Testis (tissue), 2 donors: ENCODE measurements at regions not wholly inside any gene's neighbourhood (a gene's known extent, or its start where the extent isn't known, plus 50 kb on each side); places are given as distances from the start of the nearest gene placed in this dataset.
"Not testable (repeated sequence)": the region's sequence is repeated elsewhere in the genome, so short reads cannot be mapped to it uniquely, and the experiment has no call there.

Experiments used
- DNase-seq: peaks from one replicate; pipeline ENCODE4 v3.0.0-alpha.2; 2019
- H3K27ac ChIP-seq, 2 donors: fragments of 200-600 bp; sonication (generic); one replicate each; pipeline ENCODE4 v1.5.1; 2019
- H3K27me3 ChIP-seq: fragments of 200-600 bp; sonication (generic); one replicate; pipeline ENCODE4 v1.5.1; 2019
- H3K36me3 ChIP-seq: fragments of 200-600 bp; sonication (generic); one replicate; pipeline ENCODE4 v1.5.1; 2017; ENCODE audit warnings: low read depth; ENCODE audit errors: missing control alignments
- H3K4me1 ChIP-seq: fragments of 200-600 bp; sonication (generic); one replicate; pipeline ENCODE4 v1.5.1; 2019
- H3K4me3 ChIP-seq, 2 donors: fragments of 200-600 bp; sonication (generic); one replicate each; pipeline ENCODE4 v1.5.1; 2017 to 2019
- H3K9me3 ChIP-seq: fragments of 200-600 bp; sonication (generic); one replicate; pipeline ENCODE4 v1.5.1; 2017
- CTCF ChIP-seq, 3 experiments: fragments of 450-650 bp in 2 of 3; fragments of 200-600 bp in 1 of 3; sonication (generic) in 1 of 3; IDR thresholded peaks; one replicate each; pipeline ENCODE4 v1.5.1; 2016 to 2019; ENCODE audit warnings: antibody characterized with exemption in 3 of 3, mild to moderate bottlenecking in 2 of 3, moderate library complexity in 1 of 3
- POLR2A ChIP-seq: fragments of 450-650 bp; IDR thresholded peaks from one replicate; pipeline ENCODE4 v1.6.1; 2017; ENCODE audit warnings: antibody characterized with exemption, mild to moderate bottlenecking, moderate library complexity
- WGBS, 2 donors: methylation state at CpG; one replicate each; pipeline ENCODE4 v1.1.5; 2018; 5-methylcytosine and 5-hydroxymethylcytosine counted together
- intact Hi-C: fragments of 100-400 bp; cut with DNase I; formaldehyde crosslinking; loops from one replicate; pipeline ENCODE4 v1.15.1; 2023; ENCODE audit warnings: low total_unique reads

- peaks cover 4% of the 10 kb centered on the region for H3K4me1 ChIP-seq
- WGBS, 2 donors, result 55 to 66% methylated on average over 8 of the region's 8 CpGs
- H3K27ac ChIP-seq, result no peak overlapping the region
- no peak for DNase-seq
- peak; percentile 28 to 70 (median 55) for TF ChIP-seq CTCF (IDR thresholded peaks at IDR 0.05)
- TF ChIP-seq POLR2A, result no peak
- H3K36me3 ChIP-seq, result no peaks in the 10 kb centered on the region
- no peak overlapping the region for H3K4me3 ChIP-seq
- no peaks in the 10 kb centered on the region for H3K27me3 ChIP-seq
- intact Hi-C loops, result no loop called here
- H3K9me3 ChIP-seq, result no peaks in the 10 kb centered on the region
These were observed 127.2 kb upstream of the ATF7IP start for GRCh38 chr12:14238221-14238792.

GRCh38 chr12:14239350-14239934, 126.0 kb upstream of the ATF7IP start:
- Histone ChIP-seq H3K9me3 (no peaks in the 10 kb centered on the region), H3K36me3 (no peaks in the 10 kb centered on the region), H3K4me1 (peaks cover 4% of the 10 kb centered on the region), H3K27ac (peak overlapping the region in 1 of 2 donors; percentile 24), H3K4me3 (no peak overlapping the region), H3K27me3 (no peaks in the 10 kb centered on the region)
- WGBS, 2 donors, result 41 to 44% methylated on average over 13 of the region's 13 CpGs
- intact Hi-C loops, result no loop called here
- TF ChIP-seq POLR2A, result no peak
- TF ChIP-seq CTCF (IDR thresholded peaks at IDR 0.05), result peak in 1 of 3 experiments; percentile 9
- peak; percentile 36 for DNase-seq

- Histone ChIP-seq H3K27ac (peak overlapping the region in 1 of 2 donors; percentile 24), H3K27me3 (no peaks in the 10 kb centered on the region), H3K4me1 (peaks cover 4% of the 10 kb centered on the region), H3K36me3 (no peaks in the 10 kb centered on the region), H3K9me3 (no peaks in the 10 kb centered on the region), H3K4me3 (no peak overlapping the region)
- WGBS, 2 donors, result 42 to 59% methylated on average over 11 of the region's 11 CpGs
- TF ChIP-seq CTCF (IDR thresholded peaks at IDR 0.05) (no peak), POLR2A (no peak)
- intact Hi-C loops, result no loop called here
- no peak for DNase-seq
These were observed 125.3 kb upstream of the ATF7IP start for GRCh38 chr12:14239935-14240872.

GRCh38 chr12:14240873-14241220, 124.6 kb upstream of the ATF7IP start:
- peaks cover 4% of the 10 kb centered on the region for H3K4me1 ChIP-seq
- no peak overlapping the region for H3K27ac ChIP-seq
- no peaks in the 10 kb centered on the region for H3K9me3 ChIP-seq
- no peaks in the 10 kb centered on the region for H3K36me3 ChIP-seq
- no peak for TF ChIP-seq POLR2A
- no peak overlapping the region for H3K4me3 ChIP-seq
- H3K27me3 ChIP-seq, result no peaks in the 10 kb centered on the region
- no peak for DNase-seq
- intact Hi-C loops, result no loop called here
- 54 to 59% methylated on average over 4 of the region's 4 CpGs for WGBS, 2 donors

- DNase-seq, H3K4me3 ChIP-seq, H3K4me1 ChIP-seq, H3K27me3 ChIP-seq, H3K27ac ChIP-seq, intact Hi-C loops, H3K36me3 ChIP-seq, H3K9me3 ChIP-seq: not testable (repeated sequence)
- 91 to 96% methylated on average over 6 of the region's 6 CpGs for WGBS, 2 donors
These were observed 122.7 kb upstream of the ATF7IP start for GRCh38 chr12:14242825-14243224.
